GM19395 (cell line): ENCODE measurements at regions not wholly inside any gene's neighbourhood (a gene's known extent, or its start where the extent isn't known, plus 50 kb on each side); places are given as distances from the start of the nearest gene placed in this dataset.
A peak's percentile ranks its signal among the peaks of the same experiment; 100 is the strongest.
"Not testable (repeated sequence)": the region's sequence is repeated elsewhere in the genome, so short reads cannot be mapped to it uniquely, and the experiment has no call there.

ENCODE experiments used
- ATAC-seq: cut with Tn5 transposase; IDR thresholded peaks from one replicate; pipeline ENCODE4 v1.9.1; 2021; ENCODE audit warnings: mild to moderate bottlenecking, moderate library complexity; ENCODE audit not compliant: unreplicated experiment

DNA sequence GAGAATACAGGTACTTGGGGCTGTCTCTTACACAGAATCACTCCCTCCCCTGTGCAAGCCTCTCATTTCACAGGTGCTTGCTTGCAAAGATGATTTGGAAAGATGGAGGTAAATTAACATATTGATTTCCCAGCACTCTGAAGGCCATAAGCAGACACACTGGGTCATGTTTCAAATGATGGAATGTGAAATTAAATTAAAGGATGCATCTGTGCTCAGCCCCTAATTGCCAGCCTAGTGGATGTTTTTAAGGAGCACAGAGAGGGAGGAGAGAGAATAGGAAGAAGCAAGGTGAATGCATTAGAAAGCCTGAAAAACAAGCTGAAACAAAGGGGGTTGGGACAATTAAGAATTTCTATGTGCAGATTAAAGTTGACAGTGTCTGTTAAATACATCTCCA is 96.1 kb upstream of the GRIP1 start:
- ATAC-seq = no peak

DNA sequence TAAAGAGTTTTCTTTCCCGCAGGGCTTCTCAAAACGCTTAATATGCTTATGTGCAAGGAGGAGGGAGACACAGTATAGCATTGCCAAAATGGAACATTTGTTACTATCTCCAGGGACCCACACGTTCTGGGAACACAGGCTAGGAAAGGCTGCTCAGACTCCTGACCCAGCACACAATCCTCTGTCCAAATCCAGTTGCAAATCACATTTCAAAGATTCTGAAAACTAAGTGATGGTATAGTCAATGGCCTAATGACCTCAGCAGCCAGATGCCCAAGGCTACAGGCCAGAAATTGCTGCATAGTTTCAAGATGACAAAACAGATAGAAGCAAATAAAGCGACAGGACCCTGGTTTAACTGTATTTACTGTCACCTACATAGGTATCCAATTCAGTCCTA is 97.0 kb upstream of the GRIP1 start:
- no peak for ATAC-seq

DNA sequence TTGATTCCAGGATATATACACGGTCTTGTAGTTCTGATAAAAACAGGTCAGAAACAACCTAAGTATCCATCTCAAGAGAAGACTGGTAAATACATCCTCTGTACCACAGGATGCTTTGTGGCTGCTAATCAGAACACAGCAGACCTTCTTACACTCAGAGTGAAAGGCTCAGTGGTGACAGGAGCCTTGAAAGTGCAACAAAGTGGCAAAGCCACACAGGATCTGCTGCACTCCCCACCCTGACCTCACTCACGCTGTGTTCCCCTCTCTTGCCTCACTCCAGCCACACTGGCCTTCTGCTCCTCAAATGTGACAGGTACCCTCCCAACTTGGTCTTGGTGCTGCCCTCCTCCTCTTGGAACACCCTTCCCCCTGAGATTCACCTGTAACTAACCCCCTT is 98.1 kb upstream of the GRIP1 start:
- peak; percentile 97 for ATAC-seq

DNA sequence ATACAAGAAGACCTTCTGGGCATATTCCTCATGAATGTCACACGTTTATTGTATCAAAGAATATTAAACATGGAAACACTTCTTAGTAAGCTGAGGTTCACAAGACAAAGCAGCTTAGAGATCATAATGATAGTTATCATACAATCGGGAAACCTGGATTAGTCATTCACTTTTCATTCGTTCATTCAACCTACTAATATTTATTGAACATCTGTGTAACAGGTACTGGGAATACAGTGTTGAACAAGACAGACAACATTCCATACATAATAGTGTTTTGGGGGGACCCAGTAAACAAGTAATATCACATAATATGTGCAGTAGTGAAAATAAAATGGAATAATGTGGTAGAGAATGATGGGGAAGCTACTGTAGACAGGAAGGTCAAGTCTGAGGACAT is 100.6 kb upstream of the GRIP1 start:
- ATAC-seq = no peak

GRCh38 chr12:66786531-66787308 is 107.8 kb upstream of the GRIP1 start:
- ATAC-seq = no peak

DNA sequence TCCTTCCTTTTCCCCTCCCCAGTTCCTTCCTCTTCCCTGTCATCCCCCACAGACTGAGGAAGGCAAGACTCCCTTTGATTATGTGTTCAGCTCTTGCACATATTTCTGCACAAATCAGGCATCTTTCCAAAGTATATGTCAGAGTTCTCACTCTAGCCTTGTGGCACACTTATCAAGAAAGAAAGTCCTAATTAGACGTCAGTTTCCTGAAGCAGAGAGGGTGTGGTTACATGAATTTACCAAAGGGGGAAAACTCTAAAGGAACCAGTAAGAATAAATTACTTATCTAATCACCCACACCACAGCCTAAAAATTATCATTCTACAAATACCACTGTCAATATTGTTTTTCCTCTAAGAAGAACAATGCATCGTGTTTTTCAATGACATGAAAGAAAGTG is 120.7 kb upstream of the GRIP1 start:
- ATAC-seq = no peak

GRCh38 chr12:66800046-66800445 is 121.2 kb upstream of the GRIP1 start:
- ATAC-seq = no peak

- ATAC-seq = no peak
These were observed 125.1 kb upstream of the GRIP1 start for GRCh38 chr12:66803930-66804329.

DNA sequence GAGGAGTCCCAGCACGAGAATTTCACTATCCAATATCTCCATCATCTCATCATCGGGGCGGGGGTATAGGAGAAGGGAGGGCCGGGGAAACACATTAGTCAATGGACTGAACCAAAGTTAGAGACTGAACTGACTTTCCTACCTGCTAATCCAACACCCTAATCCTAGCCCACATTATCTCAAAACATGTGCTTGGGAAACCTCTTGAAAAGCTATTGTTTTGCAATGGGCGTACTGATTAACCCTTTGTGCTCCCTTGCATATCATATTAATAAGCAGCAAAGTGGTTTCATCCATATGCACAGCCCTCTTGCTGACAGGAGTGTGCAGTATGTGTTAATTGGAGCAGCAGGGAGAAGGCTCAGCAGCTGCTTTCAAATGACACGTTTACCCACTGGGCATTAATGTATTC is 125.7 kb upstream of the GRIP1 start:
- no peak for ATAC-seq

- ATAC-seq = no peak
These were observed 129.7 kb upstream of the GRIP1 start for GRCh38 chr12:66808606-66809005.

DNA sequence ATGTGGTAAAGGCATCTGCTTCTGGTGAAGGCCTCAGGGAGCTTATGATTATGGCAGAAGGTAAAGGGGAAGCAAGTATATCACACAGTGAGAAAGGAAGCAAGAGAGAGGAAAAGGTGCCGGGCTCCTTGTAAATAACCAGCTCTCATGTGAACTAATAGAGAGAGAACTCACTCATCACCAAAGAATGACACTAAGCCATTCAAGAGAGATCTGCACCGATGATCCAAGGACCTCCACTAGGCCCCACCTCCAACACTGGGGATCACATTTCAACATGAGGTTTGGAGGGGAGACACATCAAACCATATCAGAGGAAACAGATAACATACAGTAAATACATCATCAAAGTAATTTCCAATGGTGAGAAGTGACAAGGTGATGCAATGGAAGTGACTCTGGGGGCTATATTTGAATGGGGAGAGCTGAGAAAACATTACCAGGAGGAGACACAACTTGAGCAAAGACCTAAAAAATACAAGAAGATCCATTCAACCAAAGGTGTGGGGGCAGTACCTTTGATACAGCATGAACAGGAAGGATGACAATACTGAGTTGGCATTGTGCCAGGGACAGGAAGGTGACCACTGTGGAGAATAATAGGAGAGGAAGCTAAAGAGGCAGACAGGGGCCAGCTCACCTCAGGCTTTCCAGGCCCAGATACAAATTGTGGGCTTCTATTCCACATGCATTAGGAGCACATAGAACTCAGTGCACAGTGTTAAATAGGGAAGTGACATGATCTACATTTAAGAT is 134.4 kb upstream of the GRIP1 start:
- ATAC-seq = no peak

DNA sequence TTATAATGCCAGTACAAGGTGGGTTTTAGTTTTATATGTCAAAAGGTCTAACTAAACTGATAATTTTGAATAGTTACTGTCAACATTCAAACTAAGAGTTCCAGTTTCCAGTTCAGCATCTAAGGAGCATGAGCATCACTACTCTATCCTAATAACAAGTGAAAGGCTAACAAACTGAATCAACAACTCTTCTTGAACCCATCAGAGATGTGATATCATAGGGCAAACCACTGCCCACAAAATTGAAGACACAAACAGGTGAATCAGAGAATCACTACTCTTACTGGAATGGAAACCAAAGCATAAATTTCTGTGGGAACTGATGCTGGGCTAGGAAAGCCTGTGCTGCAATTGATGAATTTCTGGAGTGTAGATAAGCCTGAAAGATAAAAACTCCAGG is 140.7 kb upstream of the GRIP1 start:
- no peak for ATAC-seq

DNA sequence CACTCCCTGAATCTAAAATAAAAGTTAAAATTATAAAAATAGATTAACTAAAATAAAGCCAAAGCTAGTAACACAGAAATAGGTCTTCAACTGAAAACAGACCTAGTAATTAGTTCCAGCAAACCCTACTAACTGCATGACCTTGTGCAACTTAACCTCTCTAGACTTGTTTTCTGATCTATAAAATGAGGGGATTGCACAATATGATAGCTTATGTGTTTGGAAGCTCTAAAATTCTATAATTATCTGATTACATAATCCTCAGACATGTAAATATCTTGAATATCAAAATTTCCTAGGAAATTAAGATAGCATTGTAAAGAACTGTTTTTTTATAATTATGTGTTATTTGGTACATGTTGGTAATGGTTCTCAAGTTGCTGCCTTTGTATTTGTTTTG is 144.1 kb upstream of the GRIP1 start:
- ATAC-seq = no peak

- ATAC-seq = no peak
These were observed 145.1 kb upstream of the GRIP1 start for GRCh38 chr12:66823857-66824570.

DNA sequence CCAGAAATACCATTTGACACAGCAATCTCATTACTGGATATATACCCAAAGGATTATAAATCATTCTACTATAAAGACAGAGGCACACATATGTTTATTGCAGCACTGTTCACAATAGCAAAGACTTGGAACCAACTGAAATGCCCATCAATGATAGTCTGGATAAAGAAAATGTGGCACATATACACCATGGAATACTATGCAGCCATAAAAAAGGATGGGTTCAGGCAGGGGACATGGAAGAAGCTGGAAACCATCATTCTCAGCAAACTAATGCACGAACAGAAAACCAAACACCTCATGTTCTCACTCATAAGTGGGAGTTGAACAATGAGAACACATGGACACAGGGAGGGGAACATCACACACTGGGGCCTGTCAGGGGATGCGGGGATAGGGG is 147.0 kb upstream of the GRIP1 start:
- not testable (repeated sequence) for ATAC-seq

GRCh38 chr12:66829660-66830325 is 150.9 kb upstream of the GRIP1 start:
- ATAC-seq = no peak

DNA sequence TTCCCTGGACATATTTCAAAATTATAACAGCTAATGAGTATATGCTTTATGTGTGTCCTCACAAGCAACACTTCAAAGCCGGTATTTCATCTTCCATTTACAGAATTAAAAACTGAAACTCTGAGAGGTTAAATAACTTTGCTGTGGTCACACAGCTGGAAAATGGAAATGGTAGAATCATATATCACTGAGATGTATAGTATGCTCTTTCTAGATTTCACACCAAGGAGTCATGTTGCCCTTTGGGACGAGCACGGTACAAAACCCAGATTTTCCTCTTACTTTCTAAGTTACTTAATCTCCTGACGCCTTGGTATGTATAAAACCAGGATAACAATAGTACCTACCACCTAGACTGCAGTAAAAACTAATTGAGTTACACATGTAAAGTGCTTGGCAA is 152.6 kb upstream of the GRIP1 start:
- ATAC-seq = no peak

DNA sequence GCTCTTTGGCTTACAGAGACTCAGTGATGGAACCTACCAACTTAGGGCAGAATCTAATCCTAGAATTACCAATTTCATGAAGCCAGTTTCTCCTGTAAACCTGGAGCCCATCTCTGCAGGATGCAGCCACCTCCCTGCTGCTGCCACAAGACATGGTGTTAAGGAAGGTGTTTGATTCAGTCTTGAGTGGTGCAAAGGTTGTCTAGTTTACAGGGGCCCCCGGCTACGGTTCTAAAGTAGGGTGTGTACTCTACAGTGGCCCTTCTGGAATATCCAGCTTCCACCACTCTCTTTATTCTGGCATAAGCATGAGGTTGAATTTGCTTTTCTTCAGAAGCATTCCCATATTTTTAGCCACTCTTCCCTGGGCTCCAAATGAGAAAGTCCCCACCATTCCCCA is 154.1 kb upstream of the GRIP1 start:
- ATAC-seq = no peak

- ATAC-seq = no peak
These were observed 157.9 kb upstream of the GRIP1 start for GRCh38 chr12:66836623-66837310.

- ATAC-seq = no peak
These were observed 158.4 kb upstream of the GRIP1 start for GRCh38 chr12:66837311-66837627.

- no peak for ATAC-seq
These were observed 159.5 kb upstream of the GRIP1 start for GRCh38 chr12:66838366-66838765.
